Osteoblast (primary cell): ENCODE measurements at regions not wholly inside any gene's neighbourhood (a gene's known extent, or its start where the extent isn't known, plus 50 kb on each side); places are given as distances from the start of the nearest gene placed in this dataset.
"Not testable (repeated sequence)": the region's sequence is repeated elsewhere in the genome, so short reads cannot be mapped to it uniquely, and the experiment has no call there.

Source experiments
- DNase-seq: peaks from one replicate; pipeline ENCODE4 v3.0.0; 2011; ENCODE audit warnings: low spot score, mixed read lengths; ENCODE audit not compliant: insufficient read length; ENCODE audit errors: missing footprints
- H2AFZ ChIP-seq: 2 replicates; pipeline ENCODE4 v1.6.0; 2011; ENCODE audit warnings: mild to moderate bottlenecking, low read length
- H3K27ac ChIP-seq: 2 replicates; pipeline ENCODE4 v1.5.1; 2011; ENCODE audit warnings: mild to moderate bottlenecking, low read depth, low read length, moderate library complexity
- H3K27me3 ChIP-seq: 2 replicates; pipeline ENCODE4 v1.6.0; 2012; ENCODE audit warnings: mild to moderate bottlenecking, control low read depth, inconsistent platforms, low read length, moderate library complexity; ENCODE audit not compliant: insufficient read depth
- H3K36me3 ChIP-seq: 2 replicates; pipeline ENCODE4 v1.5.1; 2011; ENCODE audit warnings: mild to moderate bottlenecking, low read length, control low read depth, moderate library complexity; ENCODE audit not compliant: insufficient read depth
- H3K4me1 ChIP-seq: 2 replicates; pipeline ENCODE4 v1.5.1; 2011; ENCODE audit warnings: mild to moderate bottlenecking, low read length, control low read depth, moderate library complexity; ENCODE audit not compliant: insufficient read depth
- H3K4me2 ChIP-seq: 2 replicates; pipeline ENCODE4 v1.6.0; 2011; ENCODE audit warnings: mild to moderate bottlenecking, low read length; ENCODE audit not compliant: insufficient read depth
- H3K4me3 ChIP-seq: fragments of 200-600 bp; sonication (generic); 3 replicates; pipeline ENCODE4 v1.5.1; 2012; ENCODE audit warnings: mild to moderate bottlenecking, low read length, inconsistent platforms; ENCODE audit not compliant: insufficient read depth
- H3K79me2 ChIP-seq: 2 replicates; pipeline ENCODE4 v1.6.0; 2012; ENCODE audit warnings: mild to moderate bottlenecking, low read length, control low read depth, inconsistent platforms; ENCODE audit not compliant: insufficient read depth
- H3K9me3 ChIP-seq: 2 replicates; pipeline ENCODE4 v1.5.1; 2011; ENCODE audit warnings: low read depth, low read length, control low read depth
- H4K20me1 ChIP-seq: 2 replicates; pipeline ENCODE4 v1.6.0; 2012; ENCODE audit warnings: mild to moderate bottlenecking, low read length, control low read depth; ENCODE audit not compliant: insufficient read depth
- CTCF ChIP-seq: IDR thresholded peaks from 2 replicates; pipeline ENCODE4 v1.5.1; 2011; ENCODE audit warnings: mild to moderate bottlenecking, low read depth, low read length, moderate library complexity; ENCODE audit errors: extremely low read depth

- H2AFZ ChIP-seq: no peak overlapping the region
- no peak overlapping the region for H3K4me2 ChIP-seq
- no peak overlapping the region for H3K4me3 ChIP-seq
- H3K27me3 ChIP-seq: no peaks in the 10 kb centered on the region
- H3K36me3 ChIP-seq: no peaks in the 10 kb centered on the region
- DNase-seq: no peak
- H3K4me1 ChIP-seq: no peaks in the 10 kb centered on the region
- no peaks in the 10 kb centered on the region for H3K9me3 ChIP-seq
- H4K20me1 ChIP-seq: no peaks in the 10 kb centered on the region
- TF ChIP-seq CTCF: no peak
- H3K79me2 ChIP-seq: no peaks in the 10 kb centered on the region
- no peak overlapping the region for H3K27ac ChIP-seq
These were observed 171.8 kb downstream of the MZT1 start for GRCh38 chr13:72555601-72556000.

DNA sequence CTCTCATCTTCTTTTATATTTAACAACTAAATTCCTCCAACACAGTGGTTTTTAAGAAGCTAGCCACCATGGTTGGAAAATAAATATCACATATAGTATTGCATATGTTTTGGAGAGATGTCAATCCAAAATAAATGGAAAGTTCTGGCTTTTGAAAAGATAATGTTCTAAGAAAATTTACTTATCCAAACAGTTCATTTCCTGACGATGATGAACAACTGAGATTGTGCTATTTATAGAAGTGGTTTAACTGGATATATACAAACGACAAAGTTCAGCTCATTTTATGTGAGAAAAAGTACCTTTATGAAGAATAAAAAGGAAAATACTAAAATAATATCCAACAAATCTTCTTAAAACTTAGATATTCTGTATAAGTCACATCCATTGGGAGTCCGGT is 174.7 kb downstream of the MZT1 start:
- no peak for TF ChIP-seq CTCF
- Histone ChIP-seq H2AFZ (no peak overlapping the region), H3K36me3 (no peaks in the 10 kb centered on the region), H3K4me2 (no peak overlapping the region), H3K79me2 (no peaks in the 10 kb centered on the region), H4K20me1 (no peaks in the 10 kb centered on the region), H3K4me1 (no peaks in the 10 kb centered on the region), H3K4me3 (no peak overlapping the region), H3K9me3 (no peaks in the 10 kb centered on the region), H3K27me3 (no peaks in the 10 kb centered on the region), H3K27ac (no peak overlapping the region)
- DNase-seq: no peak

- H3K27me3 ChIP-seq, DNase-seq, H3K79me2 ChIP-seq, H3K4me2 ChIP-seq, H3K4me1 ChIP-seq, H3K4me3 ChIP-seq, H3K9me3 ChIP-seq, H3K27ac ChIP-seq, H4K20me1 ChIP-seq, H2AFZ ChIP-seq, H3K36me3 ChIP-seq: not testable (repeated sequence)
These were observed 181.5 kb downstream of the MZT1 start for GRCh38 chr13:72545895-72546294.

- no peak for DNase-seq
- H3K79me2 ChIP-seq: no peaks in the 10 kb centered on the region
- no peak overlapping the region for H2AFZ ChIP-seq
- no peaks in the 10 kb centered on the region for H4K20me1 ChIP-seq
- H3K27ac ChIP-seq: no peak overlapping the region
- no peaks in the 10 kb centered on the region for H3K4me1 ChIP-seq
- H3K4me3 ChIP-seq: no peak overlapping the region
- H3K9me3 ChIP-seq: no peaks in the 10 kb centered on the region
- no peaks in the 10 kb centered on the region for H3K27me3 ChIP-seq
- TF ChIP-seq CTCF: no peak
- no peaks in the 10 kb centered on the region for H3K36me3 ChIP-seq
- H3K4me2 ChIP-seq: no peak overlapping the region
These were observed 182.3 kb downstream of the MZT1 start for GRCh38 chr13:72545030-72545719.
